ENCODE measurements at regions not wholly inside any gene's neighbourhood (a gene's known extent, or its start where the extent isn't known, plus 50 kb on each side); places are given as distances from the start of the nearest gene placed in this dataset.

GRCh38 chr5:25858019-25858418 lies 1180.4 kb downstream of the CDH9 start:
- no peak overlapping the region for H2AFZ ChIP-seq (ENCODE audit: low read length)
- no peak overlapping the region for H3K4me3 Mint-ChIP-seq
- no peak overlapping the region for H3K4me2 ChIP-seq (ENCODE audit: insufficient read depth, insufficient read length, low read length)
- H2BK5ac ChIP-seq (ENCODE audit: insufficient read length, low read length) = no peak overlapping the region
- H3T11ph ChIP-seq (ENCODE audit: low read length) = no peak overlapping the region
- peak; percentile 88 for DNase-seq
- peak overlapping the region in 1 of 3 experiments; percentile 10; a peak in 1 of 7 replicates for H3K27ac Mint-ChIP-seq
- H3K23ac ChIP-seq (ENCODE audit: insufficient read length, low read depth, low read length) = no peak overlapping the region
- H2BK20ac ChIP-seq (ENCODE audit: low read depth, low read length, poor library complexity, severe bottlenecking) = no peak overlapping the region
- H2BK15ac ChIP-seq (ENCODE audit: low read depth, low read length) = no peak overlapping the region
- no peak overlapping the region for H4K8ac ChIP-seq (replicated peaks; ENCODE audit: insufficient read length, low read depth, low read length)
- no peak overlapping the region for H2AK5ac ChIP-seq (ENCODE audit: insufficient read length, low read length)
- H3K27me3 ChIP-seq (ENCODE audit: insufficient read depth, low read length) = no peaks in the 10 kb centered on the region
- H3K4ac ChIP-seq (ENCODE audit: low read depth, low read length) = no peak overlapping the region
- H3K27me3 Mint-ChIP-seq (ENCODE audit: low read depth) = no peaks in the 10 kb centered on the region
- H3K9me3 Mint-ChIP-seq = peaks cover 19 to 23% of the 10 kb centered on the region in 2 experiments; a peak in 4 of 5 replicates
- no peak overlapping the region for H4K91ac ChIP-seq (ENCODE audit: insufficient read length, low read depth, low read length)
- no peak overlapping the region for H3K18ac ChIP-seq (ENCODE audit: insufficient read length, low read depth, low read length)
- no peak overlapping the region for H3K27ac ChIP-seq (ENCODE audit: insufficient read length, low read depth, low read length)
- peaks cover 3 to 6% of the 10 kb centered on the region in 2 experiments; a peak in 2 of 4 replicates for H3K4me1 Mint-ChIP-seq
- H3K14ac ChIP-seq (ENCODE audit: insufficient read depth, low read length) = no peak overlapping the region
- no peak overlapping the region for H3K9ac ChIP-seq (ENCODE audit: extremely low read depth, insufficient read length, low read length)
- no peak overlapping the region for H4K5ac ChIP-seq (ENCODE audit: insufficient read length, low read depth, low read length)
- H3K79me2 ChIP-seq (ENCODE audit: insufficient read depth, low read length) = no peaks in the 10 kb centered on the region
- no peaks in the 10 kb centered on the region for H4K20me1 ChIP-seq (ENCODE audit: control insufficient read depth, insufficient read depth, insufficient read length)
- no CpG with 5 or more reads among the region's 6 CpGs for WGBS (ENCODE audit: extremely low coverage, insufficient read length, low lambda C conversion rate)
- peaks cover 9 to 22% (median 11%) of the 10 kb centered on the region in 3 experiments; a peak in 6 of 7 replicates for H3K36me3 Mint-ChIP-seq (ENCODE audit: insufficient read depth in 1 of 3, low read depth in 3 of 3)
- H3K23me2 ChIP-seq (ENCODE audit: insufficient read length, low read depth, low read length, poor library complexity, severe bottlenecking) = no peaks in the 10 kb centered on the region
- no peak overlapping the region for H2BK120ac ChIP-seq (ENCODE audit: low read depth, low read length, poor library complexity, severe bottlenecking)
- no peak overlapping the region for H2BK12ac ChIP-seq (ENCODE audit: insufficient read length, low read depth, low read length)
- peak; percentile 84 for TF ChIP-seq CTCF (conservative IDR thresholded peaks at IDR 0.05)
- H3K4me1 ChIP-seq (ENCODE audit: insufficient read depth, low read length) = no peaks in the 10 kb centered on the region
- no peak overlapping the region for H3K56ac ChIP-seq (ENCODE audit: insufficient read length, low read depth, low read length)
- H3K79me1 ChIP-seq (ENCODE audit: insufficient read depth, low read depth, low read length, poor library complexity, severe bottlenecking) = no peaks in the 10 kb centered on the region
- no peaks in the 10 kb centered on the region for H3K9me3 ChIP-seq (ENCODE audit: control insufficient read depth, low read depth, low read length)
